SK-N-SH (cell line): ENCODE measurements at regions not wholly inside any gene's neighbourhood (a gene's known extent, or its start where the extent isn't known, plus 50 kb on each side); places are given as distances from the start of the nearest gene placed in this dataset.

Experiments
- CTCF ChIA-PET: fragments of 300-600, 350-600 bp; formaldehyde crosslinking; extraction: SDS; loops from one replicate; lab custom pipeline; 2021; lab: Yijun Ruan, JAX
- POLR2A ChIA-PET: fragments of 350-600 bp; sonication (Branson Sonifier 250); formaldehyde crosslinking; extraction: SDS; loops from one replicate; lab custom pipeline; 2020; ENCODE audit warnings: antibody characterized with exemption, inconsistent platforms; lab: Yijun Ruan, JAX
- DNase-seq: peaks from one replicate; pipeline ENCODE4 v3.0.0; 2012
- H2AFZ ChIP-seq: fragments of 200-600 bp; sonication (generic); 2 replicates; pipeline ENCODE4 v1.8.1; 2016; ENCODE audit warnings: antibody characterized with exemption, mild to moderate bottlenecking, low read depth
- H3F3A ChIP-seq: fragments of 200-600 bp; sonication (generic); replicated peaks from 2 replicates; pipeline ENCODE3; 2016; ENCODE audit warnings: antibody characterized with exemption, mild to moderate bottlenecking; ENCODE audit not compliant: insufficient read depth
- H3K27ac ChIP-seq, 2 experiments: fragments of 200-500 bp in 1 of 2; fragments of 200-600 bp in 1 of 2; sonication (Bioruptor generic) in 1 of 2; sonication (generic), shearing (Covaris generic) in 1 of 2; 2 replicates each; pipeline versions ENCODE4 v1.5.1 to v1.6.1; 2014 to 2016; ENCODE audit warnings: low read depth in 2 of 2, inconsistent platforms in 1 of 2, low read length in 1 of 2, mild to moderate bottlenecking in 1 of 2, mixed read lengths in 1 of 2
- H3K27me3 ChIP-seq: fragments of 200-600 bp; sonication (generic), shearing (Covaris generic); 2 replicates; pipeline ENCODE4 v1.6.1; 2016; ENCODE audit warnings: mixed run types; ENCODE audit not compliant: insufficient read depth
- H3K36me3 ChIP-seq, 2 experiments: fragments of 200-500 bp in 1 of 2; fragments of 200-600 bp in 1 of 2; sonication (Bioruptor generic) in 1 of 2; sonication (generic) in 1 of 2; replicated peaks in 1 of 2; 2 replicates each; pipeline versions ENCODE3 to v1.5.1; 2014 to 2016; ENCODE audit warnings: low read length in 1 of 2, mild to moderate bottlenecking in 1 of 2; ENCODE audit not compliant: insufficient read depth in 2 of 2, control insufficient read depth in 1 of 2
- H3K4me1 ChIP-seq, 2 experiments: fragments of 200-500 bp in 1 of 2; fragments of 200-600 bp in 1 of 2; sonication (Bioruptor generic) in 1 of 2; sonication (generic), shearing (Covaris generic) in 1 of 2; 2 replicates each; pipeline versions ENCODE4 v1.5.1 to v1.6.1; 2014 to 2016; ENCODE audit warnings: low read depth in 1 of 2, low read length in 1 of 2, mixed run types in 1 of 2; ENCODE audit not compliant: insufficient read depth in 2 of 2, control insufficient read depth in 1 of 2
- H3K4me2 ChIP-seq: fragments of 200-600 bp; sonication (generic), shearing (Covaris generic); 2 replicates; pipeline ENCODE4 v1.6.1; 2017; ENCODE audit warnings: mixed run types
- H3K4me3 ChIP-seq, 2 experiments: fragments of 200-500 bp in 1 of 2; fragments of 200-600 bp in 1 of 2; sonication (Bioruptor generic) in 1 of 2; sonication (generic), shearing (Covaris generic) in 1 of 2; 2 replicates each; pipeline versions ENCODE4 v1.5.1 to v1.8.1; 2014 to 2016; ENCODE audit warnings: low read depth in 2 of 2, inconsistent platforms in 1 of 2, low read length in 1 of 2, mild to moderate bottlenecking in 1 of 2, mixed read lengths in 1 of 2, moderate library complexity in 1 of 2
- H3K79me2 ChIP-seq: fragments of 200-600 bp; sonication (generic); 2 replicates; pipeline ENCODE4 v1.8.1; 2017; ENCODE audit warnings: mild to moderate bottlenecking; ENCODE audit not compliant: insufficient read depth
- H3K9ac ChIP-seq: fragments of 200-600 bp; sonication (generic); 2 replicates; pipeline ENCODE4 v1.6.1; 2017; ENCODE audit warnings: mixed run types
- H3K9me2 ChIP-seq: fragments of 200-600 bp; sonication (generic); 2 replicates; pipeline ENCODE4 v1.6.1; 2017; ENCODE audit warnings: mixed run types
- H3K9me3 ChIP-seq: fragments of 200-600 bp; sonication (generic); 2 replicates; pipeline ENCODE4 v1.6.1; 2017; ENCODE audit warnings: mixed run types, mild to moderate bottlenecking, moderate library complexity
- H4K20me1 ChIP-seq: fragments of 200-600 bp; sonication (generic); 2 replicates; pipeline ENCODE4 v1.6.1; 2017; ENCODE audit warnings: mild to moderate bottlenecking, mixed run types; ENCODE audit not compliant: insufficient read depth
- CHD2 ChIP-seq: fragments of 150-350 bp; IDR thresholded peaks from 2 replicates; pipeline ENCODE4 v1.6.1; 2018; ENCODE audit warnings: low read length; ENCODE audit not compliant: partially characterized antibody
- EP300 ChIP-seq, 2 experiments: IDR thresholded peaks; 2 replicates each; pipeline versions ENCODE4 v1.4.0 to v1.6.1; 2012; ENCODE audit warnings: borderline replicate concordance in 1 of 2, low read depth in 1 of 2, low read length in 1 of 2
- FOXM1 ChIP-seq: IDR thresholded peaks from 2 replicates; pipeline ENCODE4 v1.4.0; 2012; ENCODE audit warnings: low read depth, mild to moderate bottlenecking
- GATA2 ChIP-seq: sonication (generic); formaldehyde crosslinking; IDR thresholded peaks from 2 replicates; pipeline ENCODE4 v1.5.0; 2020; ENCODE audit warnings: mild to moderate bottlenecking, missing genetic modification reagents
- MEF2A ChIP-seq: IDR thresholded peaks from 2 replicates; pipeline ENCODE4 v1.4.0; 2012; ENCODE audit warnings: low read depth, borderline replicate concordance
- MXI1 ChIP-seq: IDR thresholded peaks from 2 replicates; pipeline ENCODE4 v1.6.1; 2012; ENCODE audit warnings: mild to moderate bottlenecking, low read depth, low read length, improper control_type of control experiment
- RAD21 ChIP-seq: IDR thresholded peaks from 2 replicates; pipeline ENCODE4 v1.6.1; 2012; ENCODE audit warnings: mild to moderate bottlenecking, low read length
- RXRA ChIP-seq: IDR thresholded peaks from 2 replicates; pipeline ENCODE4 v1.4.0; 2012; ENCODE audit warnings: low read depth, mild to moderate bottlenecking, borderline replicate concordance
- TCF12 ChIP-seq: IDR thresholded peaks from 2 replicates; pipeline ENCODE4 v1.4.0; 2012
- WGBS: methylation state at CpG from one replicate; pipeline ENCODE4 v1.1.6; 2017; ENCODE audit warnings: low lambda C conversion rate; 5-methylcytosine and 5-hydroxymethylcytosine counted together
- TF ChIP-seq, protein P1 (sequence below): IDR thresholded peaks from 2 replicates; pipeline ENCODE4 v1.6.1; 2012; ENCODE audit warnings: mild to moderate bottlenecking, low read depth, low read length, moderate library complexity
- TF ChIP-seq, protein P2 (sequence below): fragments of 150-350 bp; IDR thresholded peaks from 2 replicates; pipeline ENCODE4 v1.6.1; 2016; ENCODE audit warnings: mild to moderate bottlenecking, low read depth, low read length
- TF ChIP-seq, protein P3 (sequence below): IDR thresholded peaks from 2 replicates; pipeline ENCODE4 v1.4.0; 2012; ENCODE audit warnings: low read depth, borderline replicate concordance

DNA sequence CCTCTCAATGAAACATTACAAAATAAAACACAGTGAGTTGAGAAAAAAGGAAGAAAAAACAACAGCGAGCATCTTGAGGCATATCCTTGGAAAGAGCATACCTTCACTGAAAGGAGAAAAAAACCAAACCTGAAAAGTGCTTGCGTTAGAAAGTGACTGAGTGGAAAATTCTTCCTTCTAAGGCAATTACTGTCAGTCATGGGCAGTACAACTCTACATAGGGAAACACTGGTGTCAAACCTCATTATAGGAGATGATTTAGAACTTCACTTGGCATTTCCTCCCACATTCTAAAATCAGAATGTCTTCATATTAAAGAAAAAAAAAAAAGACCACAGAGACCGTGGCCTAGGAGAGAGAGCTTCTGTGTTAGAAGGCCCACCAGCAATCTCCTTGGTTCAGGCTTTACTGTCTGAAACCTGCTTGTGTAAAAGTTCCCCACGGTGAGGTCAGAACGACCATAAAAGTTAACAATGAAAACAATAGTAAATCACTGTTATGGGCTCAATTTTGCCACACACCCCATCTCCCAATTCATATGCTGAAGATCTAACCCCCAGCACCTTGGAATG lies 91.1 kb upstream of the CRY1 start:
- H2AFZ ChIP-seq: no peak overlapping the region
- 32% methylated on average over 5 of the region's 5 CpGs for WGBS
- no peak for TF ChIP-seq GATA2 (CRISPR knock-in tag)
- TF ChIP-seq TCF12: no peak
- no peak for TF ChIP-seq MXI1
- no peak for TF ChIP-seq MEF2A
- no peak for TF ChIP-seq FOXM1
- TF ChIP-seq, protein P1, sequence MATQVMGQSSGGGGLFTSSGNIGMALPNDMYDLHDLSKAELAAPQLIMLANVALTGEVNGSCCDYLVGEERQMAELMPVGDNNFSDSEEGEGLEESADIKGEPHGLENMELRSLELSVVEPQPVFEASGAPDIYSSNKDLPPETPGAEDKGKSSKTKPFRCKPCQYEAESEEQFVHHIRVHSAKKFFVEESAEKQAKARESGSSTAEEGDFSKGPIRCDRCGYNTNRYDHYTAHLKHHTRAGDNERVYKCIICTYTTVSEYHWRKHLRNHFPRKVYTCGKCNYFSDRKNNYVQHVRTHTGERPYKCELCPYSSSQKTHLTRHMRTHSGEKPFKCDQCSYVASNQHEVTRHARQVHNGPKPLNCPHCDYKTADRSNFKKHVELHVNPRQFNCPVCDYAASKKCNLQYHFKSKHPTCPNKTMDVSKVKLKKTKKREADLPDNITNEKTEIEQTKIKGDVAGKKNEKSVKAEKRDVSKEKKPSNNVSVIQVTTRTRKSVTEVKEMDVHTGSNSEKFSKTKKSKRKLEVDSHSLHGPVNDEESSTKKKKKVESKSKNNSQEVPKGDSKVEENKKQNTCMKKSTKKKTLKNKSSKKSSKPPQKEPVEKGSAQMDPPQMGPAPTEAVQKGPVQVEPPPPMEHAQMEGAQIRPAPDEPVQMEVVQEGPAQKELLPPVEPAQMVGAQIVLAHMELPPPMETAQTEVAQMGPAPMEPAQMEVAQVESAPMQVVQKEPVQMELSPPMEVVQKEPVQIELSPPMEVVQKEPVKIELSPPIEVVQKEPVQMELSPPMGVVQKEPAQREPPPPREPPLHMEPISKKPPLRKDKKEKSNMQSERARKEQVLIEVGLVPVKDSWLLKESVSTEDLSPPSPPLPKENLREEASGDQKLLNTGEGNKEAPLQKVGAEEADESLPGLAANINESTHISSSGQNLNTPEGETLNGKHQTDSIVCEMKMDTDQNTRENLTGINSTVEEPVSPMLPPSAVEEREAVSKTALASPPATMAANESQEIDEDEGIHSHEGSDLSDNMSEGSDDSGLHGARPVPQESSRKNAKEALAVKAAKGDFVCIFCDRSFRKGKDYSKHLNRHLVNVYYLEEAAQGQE: no peak
- TF ChIP-seq CHD2: no peak
- ChIA-PET POLR2A (no interaction called here), CTCF (interaction anchor here (0.7 kb wide), 1 partner anchor 48 kb away, joined by 3 read pairs; no protein-coding TSS in a partner anchor)
- H3K4me1 ChIP-seq: no peaks in the 10 kb centered on the region
- H3K27me3 ChIP-seq: no peaks in the 10 kb centered on the region
- DNase-seq: no peak
- no peak overlapping the region for H3K27ac ChIP-seq
- H3K4me3 ChIP-seq: no peak overlapping the region
- H3K79me2 ChIP-seq: no peaks in the 10 kb centered on the region
- no peaks in the 10 kb centered on the region for H3K36me3 ChIP-seq
- H3F3A ChIP-seq: no peaks in the 10 kb centered on the region
- H3K9me2 ChIP-seq: no peaks in the 10 kb centered on the region
- H3K9me3 ChIP-seq: no peaks in the 10 kb centered on the region
- no peaks in the 10 kb centered on the region for H4K20me1 ChIP-seq
- H3K4me2 ChIP-seq: no peak overlapping the region
- no peak overlapping the region for H3K9ac ChIP-seq

DNA sequence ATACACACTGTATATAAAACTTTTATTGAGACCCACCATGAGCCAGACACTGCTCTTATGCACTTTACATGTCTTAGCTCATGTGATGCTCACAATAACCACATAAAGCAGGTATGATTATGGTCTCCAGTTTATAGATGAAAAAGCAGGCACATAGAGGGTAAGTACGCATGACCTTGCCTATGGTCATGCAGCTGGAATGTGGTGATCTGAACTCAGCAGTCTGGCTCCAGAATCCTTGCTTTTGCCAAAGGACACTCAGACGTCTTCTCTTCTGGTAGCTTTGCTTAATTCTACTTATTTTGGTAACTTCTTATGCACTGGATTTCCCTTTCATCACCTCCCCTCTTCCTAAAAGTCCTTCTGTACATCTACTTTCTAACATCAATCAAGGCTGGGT lies 103.3 kb upstream of the CRY1 start:
- Histone ChIP-seq H3K9me2 (no peaks in the 10 kb centered on the region), H3K4me1 (no peaks in the 10 kb centered on the region), H3K4me2 (no peak overlapping the region), H3K9ac (no peak overlapping the region), H3K9me3 (no peaks in the 10 kb centered on the region), H4K20me1 (no peaks in the 10 kb centered on the region), H3K4me3 (no peak overlapping the region), H3K27ac (no peak overlapping the region), H2AFZ (no peak overlapping the region), H3K36me3 (no peaks in the 10 kb centered on the region), H3K27me3 (no peaks in the 10 kb centered on the region), H3F3A (peaks cover 6% of the 10 kb centered on the region), H3K79me2 (no peaks in the 10 kb centered on the region)
- POLR2A ChIA-PET: no interaction called here
- DNase-seq: no peak
- TF ChIP-seq FOXM1 (no peak), EP300 (IDR thresholded peaks at IDR 0.05; ENCODE audit: borderline replicate concordance in 1 of 2, low read depth in 1 of 2, low read length in 1 of 2) (no peak), RAD21 (no peak), GATA2 (CRISPR knock-in tag) (no peak), TCF12 (no peak), RXRA (no peak), CHD2 (no peak)
- TF ChIP-seq, protein P2, sequence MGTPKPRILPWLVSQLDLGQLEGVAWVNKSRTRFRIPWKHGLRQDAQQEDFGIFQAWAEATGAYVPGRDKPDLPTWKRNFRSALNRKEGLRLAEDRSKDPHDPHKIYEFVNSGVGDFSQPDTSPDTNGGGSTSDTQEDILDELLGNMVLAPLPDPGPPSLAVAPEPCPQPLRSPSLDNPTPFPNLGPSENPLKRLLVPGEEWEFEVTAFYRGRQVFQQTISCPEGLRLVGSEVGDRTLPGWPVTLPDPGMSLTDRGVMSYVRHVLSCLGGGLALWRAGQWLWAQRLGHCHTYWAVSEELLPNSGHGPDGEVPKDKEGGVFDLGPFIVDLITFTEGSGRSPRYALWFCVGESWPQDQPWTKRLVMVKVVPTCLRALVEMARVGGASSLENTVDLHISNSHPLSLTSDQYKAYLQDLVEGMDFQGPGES: no peak
- TF ChIP-seq, protein P3, sequence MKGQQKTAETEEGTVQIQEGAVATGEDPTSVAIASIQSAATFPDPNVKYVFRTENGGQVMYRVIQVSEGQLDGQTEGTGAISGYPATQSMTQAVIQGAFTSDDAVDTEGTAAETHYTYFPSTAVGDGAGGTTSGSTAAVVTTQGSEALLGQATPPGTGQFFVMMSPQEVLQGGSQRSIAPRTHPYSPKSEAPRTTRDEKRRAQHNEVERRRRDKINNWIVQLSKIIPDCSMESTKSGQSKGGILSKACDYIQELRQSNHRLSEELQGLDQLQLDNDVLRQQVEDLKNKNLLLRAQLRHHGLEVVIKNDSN: no peak
- 46% methylated on average over 2 of the region's 2 CpGs for WGBS
- CTCF ChIA-PET: interaction anchor here (1.4 kb wide), 1 partner anchor 209 kb away, joined by 5 read pairs; no protein-coding TSS in a partner anchor
